IPS DF 4.7 (cell line): ENCODE measurements at regions not wholly inside any gene's neighbourhood (a gene's known extent, or its start where the extent isn't known, plus 50 kb on each side); places are given as distances from the start of the nearest gene placed in this dataset.
"Not testable (repeated sequence)": the region's sequence is repeated elsewhere in the genome, so short reads cannot be mapped to it uniquely, and the experiment has no call there.

ENCODE experiments used
- DNase-seq: peaks from one replicate; pipeline ENCODE4 v3.0.0-alpha.2; 2013; ENCODE audit warnings: low spot score; ENCODE audit errors: extremely low read depth

DNA sequence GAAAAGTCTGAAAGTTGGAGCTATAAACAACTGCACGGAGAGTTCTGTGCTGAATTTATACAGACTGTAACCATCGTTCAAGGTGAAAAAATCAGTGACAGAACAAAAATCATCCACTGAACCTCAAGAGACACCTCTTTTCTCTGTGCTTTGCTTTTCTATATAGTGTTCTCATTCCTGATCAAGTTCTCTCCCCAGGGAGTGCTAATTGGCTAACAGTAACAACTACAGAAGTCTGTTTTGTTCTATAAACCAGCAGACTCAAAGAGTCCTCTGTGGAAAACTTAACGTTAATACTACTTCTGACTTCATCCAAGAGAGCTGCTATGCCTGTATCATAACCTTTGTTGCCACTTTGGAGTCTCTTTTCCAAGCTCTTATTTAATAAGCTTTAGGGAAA is 1388.3 kb upstream of the C9orf72 start:
- no peak for DNase-seq

DNA sequence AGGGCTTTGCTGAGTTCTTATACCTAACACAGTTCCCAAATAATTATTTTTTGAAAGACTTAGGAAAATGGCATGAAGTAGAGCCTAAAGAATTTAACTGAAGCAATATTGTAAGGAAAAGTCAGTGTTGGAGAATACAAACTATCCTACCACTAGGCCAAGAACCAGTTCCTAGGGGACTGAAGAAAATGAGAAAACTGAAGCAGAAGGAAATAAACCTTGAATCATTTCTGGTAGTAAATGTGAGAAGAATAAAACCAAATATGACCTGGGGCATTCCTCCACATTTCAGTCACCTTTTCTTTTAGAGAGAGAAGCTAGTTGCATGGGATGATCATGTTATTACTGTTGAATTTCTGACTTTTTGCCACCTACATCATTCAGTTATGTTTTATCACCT is 1393.9 kb upstream of the C9orf72 start:
- no peak for DNase-seq

GRCh38 chr9:28970241-28970654 is 1397.0 kb upstream of the C9orf72 start:
- peak; percentile 92 for DNase-seq

DNA sequence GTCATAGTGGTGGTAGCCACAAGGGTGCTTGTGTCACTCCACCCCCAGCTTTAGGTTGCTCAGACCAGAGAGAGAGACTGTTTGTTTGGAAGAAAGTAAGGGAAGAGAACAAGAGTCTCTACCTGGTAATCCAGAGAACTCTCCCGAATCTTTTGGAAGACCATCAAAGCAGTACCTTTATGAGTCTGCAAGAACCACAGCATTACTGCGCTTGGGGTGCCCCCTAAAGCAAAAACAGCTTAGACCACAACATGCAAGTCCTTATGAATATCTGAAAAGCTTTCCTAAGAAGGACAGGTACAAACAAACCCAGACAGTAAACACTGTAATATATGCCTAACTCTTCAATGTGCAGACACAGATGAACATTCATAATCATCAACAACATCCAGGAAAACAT is 1398.6 kb upstream of the C9orf72 start:
- no peak for DNase-seq

- no peak for DNase-seq
These were observed 1403.0 kb upstream of the C9orf72 start for GRCh38 chr9:28976250-28976649.

- no peak for DNase-seq
These were observed 1403.4 kb upstream of the C9orf72 start for GRCh38 chr9:28976684-28977083.

GRCh38 chr9:28981129-28981528 is 1407.8 kb upstream of the C9orf72 start:
- no peak for DNase-seq

DNA sequence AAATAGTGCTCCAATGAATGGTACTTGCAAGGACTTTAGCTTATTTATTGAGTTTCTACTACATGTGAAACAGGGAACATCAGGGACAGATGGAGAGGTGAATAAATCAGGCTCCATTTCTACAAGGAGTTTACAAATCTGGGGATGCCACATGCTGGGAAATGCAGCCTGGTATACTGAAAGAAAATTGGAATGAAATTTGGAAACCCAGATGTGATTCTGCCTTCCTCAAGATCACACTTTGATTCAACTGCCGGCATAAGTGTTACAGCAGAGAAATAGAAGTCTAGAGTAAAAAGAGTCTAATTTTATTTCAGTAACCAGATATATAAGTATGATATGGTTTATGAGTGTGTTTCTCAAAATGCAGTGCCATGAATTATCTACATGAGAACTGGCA is 1408.4 kb upstream of the C9orf72 start:
- DNase-seq, result no peak

GRCh38 chr9:28984016-28984415 is 1410.7 kb upstream of the C9orf72 start:
- no peak for DNase-seq

GRCh38 chr9:28990009-28990408 is 1416.7 kb upstream of the C9orf72 start:
- DNase-seq, result not testable (repeated sequence)

- no peak for DNase-seq
These were observed 1425.8 kb upstream of the C9orf72 start for GRCh38 chr9:28999057-28999456.

DNA sequence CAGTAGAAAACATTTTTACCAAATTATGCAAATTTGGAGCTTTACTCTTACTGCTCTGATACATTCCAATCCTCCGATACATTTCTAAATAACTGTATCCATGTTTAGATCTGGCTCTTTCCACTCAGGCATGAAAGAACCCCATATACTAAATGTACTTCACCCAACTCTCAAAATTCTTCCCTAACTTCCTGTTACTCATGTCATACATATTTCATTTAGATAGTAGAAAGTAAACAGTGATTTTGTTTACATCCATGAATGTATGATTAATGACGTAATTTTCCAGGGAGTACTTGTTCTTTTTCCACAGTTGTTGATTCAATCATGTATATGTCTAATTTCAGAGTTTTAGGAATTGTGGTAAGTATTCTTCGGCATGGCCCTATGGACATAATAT is 1426.5 kb upstream of the C9orf72 start:
- DNase-seq, result no peak

DNA sequence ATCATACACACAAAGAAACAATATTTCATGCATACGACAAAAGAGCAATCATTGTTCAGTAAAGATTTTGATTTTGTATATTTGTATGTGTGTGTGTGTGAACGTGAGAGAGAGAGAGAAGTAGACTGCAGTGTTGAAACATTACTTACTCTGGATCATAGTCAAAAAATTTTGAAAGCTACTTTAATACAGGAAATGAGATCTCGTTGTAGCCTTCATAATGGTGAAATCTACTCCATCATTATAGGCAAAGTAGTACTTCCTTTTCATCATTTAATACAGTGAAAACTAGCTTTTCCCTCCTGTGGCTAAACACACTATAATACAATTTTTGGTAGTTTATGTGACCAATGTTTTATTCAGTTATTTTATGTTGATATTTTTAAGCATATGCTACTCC is 1427.7 kb upstream of the C9orf72 start:
- no peak for DNase-seq

DNA sequence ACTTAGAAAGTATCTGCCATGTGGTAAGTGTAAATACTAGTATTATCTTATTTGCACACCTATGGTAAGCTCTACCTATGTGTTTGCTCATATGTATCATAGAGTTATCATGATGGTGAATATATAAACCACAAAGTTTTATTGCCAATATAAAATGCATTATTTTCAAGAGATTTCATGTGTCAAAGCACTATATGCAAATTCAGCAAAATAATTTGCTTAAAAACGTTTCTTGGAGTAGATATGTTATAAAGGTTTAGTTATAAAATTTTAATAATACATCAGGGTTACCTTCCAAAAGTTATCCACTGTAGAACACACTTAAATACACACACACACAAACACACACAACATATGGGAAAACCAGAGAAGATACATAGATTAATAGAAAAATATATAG is 1431.7 kb upstream of the C9orf72 start:
- DNase-seq, result no peak

- no peak for DNase-seq
These were observed 1433.3 kb upstream of the C9orf72 start for GRCh38 chr9:29006628-29007027.

DNA sequence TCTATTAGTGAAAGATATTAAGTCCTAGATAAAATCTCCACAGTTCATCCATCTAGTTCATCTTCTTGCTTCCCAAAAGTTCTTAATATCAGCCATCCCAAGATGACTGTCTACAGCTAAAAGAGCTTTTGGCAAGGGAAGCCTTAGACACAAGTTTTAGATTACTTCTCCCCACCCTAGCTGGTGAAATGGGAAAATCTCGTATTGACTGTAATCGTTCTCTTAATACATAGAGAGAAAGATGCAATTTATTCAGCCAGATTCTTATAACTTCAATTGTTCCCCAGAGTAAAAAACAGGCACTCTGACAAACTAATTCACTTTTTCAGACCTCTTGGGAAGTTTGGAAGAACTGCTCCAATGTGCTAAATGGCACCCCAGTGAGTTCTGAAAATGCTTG is 1439.6 kb upstream of the C9orf72 start:
- no peak for DNase-seq

DNA sequence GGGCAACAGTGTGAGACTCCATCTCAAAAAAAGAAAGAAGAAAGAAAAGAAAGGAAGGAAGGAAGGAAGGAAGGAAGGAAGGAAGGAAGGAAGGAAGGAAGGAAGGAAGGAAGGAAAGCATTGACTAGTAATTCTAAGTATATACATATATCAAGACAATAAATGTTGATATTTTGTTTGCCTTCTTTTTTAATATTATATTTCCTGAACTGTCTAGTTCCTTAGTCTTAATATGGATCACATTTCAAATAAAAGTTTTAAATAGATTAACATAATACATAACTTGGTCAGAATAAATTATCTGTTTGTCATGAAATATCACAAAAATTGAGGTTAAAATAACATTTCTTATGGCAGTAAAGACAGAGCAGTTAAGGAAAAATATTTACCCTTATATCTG is 1448.4 kb upstream of the C9orf72 start:
- DNase-seq, result no peak

GRCh38 chr9:29038332-29038731 is 1465.1 kb upstream of the C9orf72 start:
- DNase-seq, result no peak

DNA sequence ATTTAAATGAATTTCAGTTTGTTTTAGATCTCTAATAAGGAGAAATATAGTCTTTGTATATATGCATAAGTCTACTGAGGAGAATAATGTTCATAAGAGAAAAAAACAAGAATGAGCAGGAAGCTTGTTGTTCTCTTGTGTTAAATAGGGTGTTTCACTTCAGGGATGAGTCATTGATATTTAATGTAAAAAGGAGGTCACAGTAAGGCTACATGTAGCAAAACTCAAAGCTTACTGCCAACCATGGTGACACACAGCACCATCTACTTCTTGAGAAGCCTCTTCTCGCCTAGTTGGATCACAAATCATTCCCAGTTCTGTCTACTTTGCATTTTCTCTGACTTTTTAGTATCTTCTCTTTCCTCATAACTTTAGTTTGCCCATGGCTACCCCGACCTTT is 1466.0 kb upstream of the C9orf72 start:
- DNase-seq, result no peak

GRCh38 chr9:29043072-29043471 is 1469.8 kb upstream of the C9orf72 start:
- no peak for DNase-seq

DNA sequence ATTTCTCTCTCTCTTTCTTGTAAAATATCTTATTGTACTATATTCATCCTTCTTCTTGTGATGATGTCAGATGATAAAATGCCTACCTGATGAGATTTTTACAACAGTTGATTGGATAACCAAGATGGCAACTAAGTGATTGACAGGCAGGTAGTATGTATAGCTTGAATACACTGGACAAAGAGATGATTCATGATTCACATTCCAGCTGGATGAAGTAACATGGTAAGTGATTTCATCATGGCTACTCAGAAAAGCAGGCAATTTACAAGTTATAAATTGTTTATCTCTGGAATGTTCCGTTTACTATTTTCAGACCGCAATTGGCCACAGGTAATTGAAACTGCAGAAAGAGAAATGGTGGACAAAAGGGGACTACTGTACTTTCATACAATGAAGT is 1471.7 kb upstream of the C9orf72 start:
- no peak for DNase-seq

GRCh38 chr9:29060041-29060440 is 1486.8 kb upstream of the C9orf72 start:
- no peak for DNase-seq

GRCh38 chr9:29062446-29062845 is 1489.2 kb upstream of the C9orf72 start:
- no peak for DNase-seq

DNA sequence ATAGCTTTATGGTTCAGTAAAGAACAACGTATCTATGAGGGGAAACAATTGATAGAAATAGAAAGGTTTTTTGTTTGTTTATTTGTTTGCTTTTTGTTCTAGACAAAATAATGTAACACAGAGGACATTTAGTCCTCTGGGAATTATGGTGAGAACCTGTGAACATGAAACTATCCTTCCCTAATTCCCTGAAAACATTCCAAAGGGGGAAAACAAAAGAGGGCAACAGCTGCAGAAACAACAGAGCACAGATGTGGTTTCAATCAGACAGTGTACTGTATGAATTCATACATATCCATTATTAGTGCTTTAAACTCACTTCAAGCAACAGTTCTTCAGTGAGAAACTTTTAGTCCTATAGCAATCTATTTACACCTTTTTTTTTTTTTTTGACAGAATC is 1489.8 kb upstream of the C9orf72 start:
- no peak for DNase-seq
